ENCODE measurements at regions not wholly inside any gene's neighbourhood (a gene's known extent, or its start where the extent isn't known, plus 50 kb on each side); places are given as distances from the start of the nearest gene placed in this dataset.

- TF ChIP-seq EZH2 (IDR thresholded peaks at IDR 0.05; ENCODE audit: borderline replicate concordance, low read depth, low read length, poor library complexity, severe bottlenecking) (no peak), CTCF (conservative IDR thresholded peaks at IDR 0.05; ENCODE audit: low read depth, low read length) (no peak)
These were observed 52.9 kb upstream of the SIM2 start for GRCh38 chr21:36646011-36646410.

Measured in A673 (cell line).